Bronchial epithelial cell (primary cell): ENCODE measurements at regions not wholly inside any gene's neighbourhood (a gene's known extent, or its start where the extent isn't known, plus 50 kb on each side); places are given as distances from the start of the nearest gene placed in this dataset.
A peak's percentile ranks its signal among the peaks of the same experiment; 100 is the strongest.

Experiments
- DNase-seq: peaks from one replicate; pipeline ENCODE4 v3.0.0-alpha.2; 2010; ENCODE audit warnings: low read depth
- FAIRE-seq: peaks from 2 replicates; lab custom pipeline; 2011; peaks lifted over from hg19 to GRCh38; lab: Jason Lieb, UNC
- H3K27me3 ChIP-seq: 2 replicates; pipeline ENCODE4 v1.5.1; 2011; ENCODE audit warnings: low read length; ENCODE audit not compliant: control insufficient read depth, insufficient read depth
- H3K36me3 ChIP-seq: 2 replicates; pipeline ENCODE4 v1.5.1; 2011; ENCODE audit warnings: low read length; ENCODE audit not compliant: control insufficient read depth, insufficient read depth
- H3K4me3 ChIP-seq: 2 replicates; pipeline ENCODE4 v1.5.1; 2011; ENCODE audit warnings: mild to moderate bottlenecking, low read depth, low read length, control low read depth
- TF ChIP-seq, protein P1 (sequence below): IDR thresholded peaks from 2 replicates; pipeline ENCODE4 v1.5.1; 2011; ENCODE audit warnings: mild to moderate bottlenecking, moderate library complexity, low read length, control low read depth, inconsistent platforms; ENCODE audit not compliant: insufficient read depth, severe bottlenecking

DNA sequence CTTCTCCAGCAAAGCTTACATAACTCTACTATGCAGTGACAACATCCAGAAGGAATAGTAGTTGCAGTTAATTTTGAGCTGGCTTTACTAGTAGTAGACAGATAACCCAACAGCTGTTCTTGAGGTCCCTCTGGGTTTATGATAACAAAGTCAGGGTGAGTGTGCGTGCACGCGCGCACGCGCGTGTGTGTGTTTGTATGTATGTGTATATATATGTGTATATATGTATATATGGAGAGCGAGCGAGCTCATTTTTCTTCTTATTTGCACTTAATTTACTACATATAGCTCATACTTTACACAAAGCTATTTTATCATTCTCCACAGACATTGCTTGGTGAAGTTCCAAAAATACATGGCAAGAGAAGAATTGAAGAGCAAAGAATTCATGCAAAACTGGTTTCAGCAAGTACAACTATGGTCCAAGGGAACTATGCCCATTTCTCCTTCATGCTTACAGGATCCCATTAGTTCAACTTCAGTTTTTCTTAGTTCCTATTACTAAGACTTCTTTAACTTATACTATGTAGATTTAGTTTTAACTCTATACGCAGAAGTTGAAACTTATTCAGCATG lies 105.9 kb upstream of the TMEM168 start:
- DNase-seq (no peak), FAIRE-seq (no peak)
- Histone ChIP-seq H3K36me3 (no peaks in the 10 kb centered on the region), H3K27me3 (no peaks in the 10 kb centered on the region), H3K4me3 (no peak overlapping the region)
- TF ChIP-seq, protein P1, sequence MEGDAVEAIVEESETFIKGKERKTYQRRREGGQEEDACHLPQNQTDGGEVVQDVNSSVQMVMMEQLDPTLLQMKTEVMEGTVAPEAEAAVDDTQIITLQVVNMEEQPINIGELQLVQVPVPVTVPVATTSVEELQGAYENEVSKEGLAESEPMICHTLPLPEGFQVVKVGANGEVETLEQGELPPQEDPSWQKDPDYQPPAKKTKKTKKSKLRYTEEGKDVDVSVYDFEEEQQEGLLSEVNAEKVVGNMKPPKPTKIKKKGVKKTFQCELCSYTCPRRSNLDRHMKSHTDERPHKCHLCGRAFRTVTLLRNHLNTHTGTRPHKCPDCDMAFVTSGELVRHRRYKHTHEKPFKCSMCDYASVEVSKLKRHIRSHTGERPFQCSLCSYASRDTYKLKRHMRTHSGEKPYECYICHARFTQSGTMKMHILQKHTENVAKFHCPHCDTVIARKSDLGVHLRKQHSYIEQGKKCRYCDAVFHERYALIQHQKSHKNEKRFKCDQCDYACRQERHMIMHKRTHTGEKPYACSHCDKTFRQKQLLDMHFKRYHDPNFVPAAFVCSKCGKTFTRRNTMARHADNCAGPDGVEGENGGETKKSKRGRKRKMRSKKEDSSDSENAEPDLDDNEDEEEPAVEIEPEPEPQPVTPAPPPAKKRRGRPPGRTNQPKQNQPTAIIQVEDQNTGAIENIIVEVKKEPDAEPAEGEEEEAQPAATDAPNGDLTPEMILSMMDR: no peak

GRCh38 chr7:112892263-112892662 lies 102.1 kb upstream of the TMEM168 start:
- H3K4me3 ChIP-seq: no peak overlapping the region
- no peaks in the 10 kb centered on the region for H3K36me3 ChIP-seq
- no peak for FAIRE-seq
- DNase-seq: peak; percentile 16
- TF ChIP-seq, protein P1: no peak
- no peaks in the 10 kb centered on the region for H3K27me3 ChIP-seq

GRCh38 chr7:112891698-112892097 lies 101.5 kb upstream of the TMEM168 start:
- H3K27me3 ChIP-seq: no peaks in the 10 kb centered on the region
- DNase-seq (no peak), FAIRE-seq (no peak)
- H3K36me3 ChIP-seq: no peaks in the 10 kb centered on the region
- TF ChIP-seq, protein P1: no peak
- H3K4me3 ChIP-seq: no peak overlapping the region

- TF ChIP-seq, protein P1: no peak
- H3K27me3 ChIP-seq: no peaks in the 10 kb centered on the region
- FAIRE-seq: no peak
- DNase-seq: no peak
- H3K4me3 ChIP-seq: no peak overlapping the region
- no peaks in the 10 kb centered on the region for H3K36me3 ChIP-seq
Measured at GRCh38 chr7:112889834-112890438, 99.7 kb upstream of the TMEM168 start.

GRCh38 chr7:112889268-112889667 lies 99.1 kb upstream of the TMEM168 start:
- no peak for DNase-seq
- no peak for FAIRE-seq
- TF ChIP-seq, protein P1: no peak

DNA sequence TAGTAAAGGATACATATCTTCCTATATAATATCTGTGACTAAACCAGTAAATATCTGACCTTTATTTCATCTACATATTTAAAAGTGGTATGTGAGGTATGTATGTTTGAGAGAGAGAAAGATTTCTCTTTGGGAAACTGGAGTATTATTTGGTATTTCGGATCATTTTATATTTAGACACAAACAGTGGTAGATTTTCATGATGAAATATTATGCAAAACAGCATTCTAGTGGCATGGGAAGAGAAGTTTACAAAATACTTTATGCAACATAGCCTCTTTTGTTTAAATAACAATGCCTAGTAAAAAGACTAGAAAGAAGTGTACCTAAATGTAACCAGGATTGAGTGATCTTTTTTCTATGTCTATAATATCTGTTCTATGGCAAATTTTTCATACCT lies 98.6 kb upstream of the TMEM168 start:
- DNase-seq (no peak), FAIRE-seq (no peak)
- H3K27me3 ChIP-seq: no peaks in the 10 kb centered on the region
- H3K4me3 ChIP-seq: no peak overlapping the region
- TF ChIP-seq, protein P1: no peak
- H3K36me3 ChIP-seq: no peaks in the 10 kb centered on the region

More at GRCh38 chr7:112889268-112889667, 99.1 kb upstream of the TMEM168 start:
- Histone ChIP-seq H3K4me3 (no peak overlapping the region), H3K36me3 (no peaks in the 10 kb centered on the region), H3K27me3 (no peaks in the 10 kb centered on the region)
